Lower leg skin (tissue), 3 donors: ENCODE measurements at regions not wholly inside any gene's neighbourhood (a gene's known extent, or its start where the extent isn't known, plus 50 kb on each side); places are given as distances from the start of the nearest gene placed in this dataset.

Source experiments
- POLR2A ChIP-seq, 2 donors: fragments of 450-650 bp; IDR thresholded peaks; one replicate each; pipeline ENCODE4 v1.6.1; 2016 to 2017; ENCODE audit warnings: antibody characterized with exemption in 2 of 2, mild to moderate bottlenecking in 1 of 2, moderate library complexity in 1 of 2
- TF ChIP-seq, protein P1 (sequence below), 3 donors: fragments of 450-650 bp; IDR thresholded peaks; one replicate each; pipeline ENCODE4 v1.5.1; 2016; ENCODE audit warnings: antibody characterized with exemption in 3 of 3, mild to moderate bottlenecking in 3 of 3, moderate library complexity in 2 of 3

DNA sequence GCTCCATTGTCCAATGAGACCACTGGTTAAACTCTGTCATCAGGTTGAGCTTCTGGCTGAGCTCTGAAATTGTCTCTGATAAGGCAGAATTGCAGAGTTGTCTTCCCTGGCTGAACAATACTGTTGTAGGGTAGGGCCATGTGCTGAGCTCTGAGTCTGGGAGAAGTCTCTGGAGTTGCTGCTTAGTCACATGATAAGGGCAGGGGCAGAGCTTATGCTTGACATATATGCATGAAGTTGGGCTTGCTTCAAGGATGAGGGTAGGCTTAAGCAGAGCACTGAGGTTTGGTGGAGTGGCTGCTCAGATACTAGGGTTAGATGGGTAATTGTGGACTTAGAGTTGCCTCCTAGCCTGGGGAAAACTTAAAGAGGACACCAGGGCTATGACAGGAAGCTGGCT is 946.3 kb upstream of the MIR17HG start:
- TF ChIP-seq, protein P1, sequence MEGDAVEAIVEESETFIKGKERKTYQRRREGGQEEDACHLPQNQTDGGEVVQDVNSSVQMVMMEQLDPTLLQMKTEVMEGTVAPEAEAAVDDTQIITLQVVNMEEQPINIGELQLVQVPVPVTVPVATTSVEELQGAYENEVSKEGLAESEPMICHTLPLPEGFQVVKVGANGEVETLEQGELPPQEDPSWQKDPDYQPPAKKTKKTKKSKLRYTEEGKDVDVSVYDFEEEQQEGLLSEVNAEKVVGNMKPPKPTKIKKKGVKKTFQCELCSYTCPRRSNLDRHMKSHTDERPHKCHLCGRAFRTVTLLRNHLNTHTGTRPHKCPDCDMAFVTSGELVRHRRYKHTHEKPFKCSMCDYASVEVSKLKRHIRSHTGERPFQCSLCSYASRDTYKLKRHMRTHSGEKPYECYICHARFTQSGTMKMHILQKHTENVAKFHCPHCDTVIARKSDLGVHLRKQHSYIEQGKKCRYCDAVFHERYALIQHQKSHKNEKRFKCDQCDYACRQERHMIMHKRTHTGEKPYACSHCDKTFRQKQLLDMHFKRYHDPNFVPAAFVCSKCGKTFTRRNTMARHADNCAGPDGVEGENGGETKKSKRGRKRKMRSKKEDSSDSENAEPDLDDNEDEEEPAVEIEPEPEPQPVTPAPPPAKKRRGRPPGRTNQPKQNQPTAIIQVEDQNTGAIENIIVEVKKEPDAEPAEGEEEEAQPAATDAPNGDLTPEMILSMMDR (IDR thresholded peaks at IDR 0.05): no peak
- no peak for TF ChIP-seq POLR2A (IDR thresholded peaks at IDR 0.05)
